SK-N-SH (cell line): ENCODE measurements at regions not wholly inside any gene's neighbourhood (a gene's known extent, or its start where the extent isn't known, plus 50 kb on each side); places are given as distances from the start of the nearest gene placed in this dataset.

ENCODE experiments used
- CTCF ChIA-PET: fragments of 300-600, 350-600 bp; formaldehyde crosslinking; extraction: SDS; loops from one replicate; lab custom pipeline; 2021; lab: Yijun Ruan, JAX
- POLR2A ChIA-PET: fragments of 350-600 bp; sonication (Branson Sonifier 250); formaldehyde crosslinking; extraction: SDS; loops from one replicate; lab custom pipeline; 2020; ENCODE audit warnings: antibody characterized with exemption, inconsistent platforms; lab: Yijun Ruan, JAX
- DNase-seq: peaks from one replicate; pipeline ENCODE4 v3.0.0; 2012
- H2AFZ ChIP-seq: fragments of 200-600 bp; sonication (generic); 2 replicates; pipeline ENCODE4 v1.8.1; 2016; ENCODE audit warnings: antibody characterized with exemption, mild to moderate bottlenecking, low read depth
- H3F3A ChIP-seq: fragments of 200-600 bp; sonication (generic); replicated peaks from 2 replicates; pipeline ENCODE3; 2016; ENCODE audit warnings: antibody characterized with exemption, mild to moderate bottlenecking; ENCODE audit not compliant: insufficient read depth
- H3K27ac ChIP-seq, 2 experiments: fragments of 200-500 bp in 1 of 2; fragments of 200-600 bp in 1 of 2; sonication (Bioruptor generic) in 1 of 2; sonication (generic), shearing (Covaris generic) in 1 of 2; 2 replicates each; pipeline versions ENCODE4 v1.5.1 to v1.6.1; 2014 to 2016; ENCODE audit warnings: low read depth in 2 of 2, inconsistent platforms in 1 of 2, low read length in 1 of 2, mild to moderate bottlenecking in 1 of 2, mixed read lengths in 1 of 2
- H3K27me3 ChIP-seq: fragments of 200-600 bp; sonication (generic), shearing (Covaris generic); 2 replicates; pipeline ENCODE4 v1.6.1; 2016; ENCODE audit warnings: mixed run types; ENCODE audit not compliant: insufficient read depth
- H3K36me3 ChIP-seq, 2 experiments: fragments of 200-500 bp in 1 of 2; fragments of 200-600 bp in 1 of 2; sonication (Bioruptor generic) in 1 of 2; sonication (generic) in 1 of 2; replicated peaks in 1 of 2; 2 replicates each; pipeline versions ENCODE3 to v1.5.1; 2014 to 2016; ENCODE audit warnings: low read length in 1 of 2, mild to moderate bottlenecking in 1 of 2; ENCODE audit not compliant: insufficient read depth in 2 of 2, control insufficient read depth in 1 of 2
- H3K4me1 ChIP-seq, 2 experiments: fragments of 200-500 bp in 1 of 2; fragments of 200-600 bp in 1 of 2; sonication (Bioruptor generic) in 1 of 2; sonication (generic), shearing (Covaris generic) in 1 of 2; 2 replicates each; pipeline versions ENCODE4 v1.5.1 to v1.6.1; 2014 to 2016; ENCODE audit warnings: low read depth in 1 of 2, low read length in 1 of 2, mixed run types in 1 of 2; ENCODE audit not compliant: insufficient read depth in 2 of 2, control insufficient read depth in 1 of 2
- H3K4me2 ChIP-seq: fragments of 200-600 bp; sonication (generic), shearing (Covaris generic); 2 replicates; pipeline ENCODE4 v1.6.1; 2017; ENCODE audit warnings: mixed run types
- H3K4me3 ChIP-seq, 2 experiments: fragments of 200-500 bp in 1 of 2; fragments of 200-600 bp in 1 of 2; sonication (Bioruptor generic) in 1 of 2; sonication (generic), shearing (Covaris generic) in 1 of 2; 2 replicates each; pipeline versions ENCODE4 v1.5.1 to v1.8.1; 2014 to 2016; ENCODE audit warnings: low read depth in 2 of 2, inconsistent platforms in 1 of 2, low read length in 1 of 2, mild to moderate bottlenecking in 1 of 2, mixed read lengths in 1 of 2, moderate library complexity in 1 of 2
- H3K79me2 ChIP-seq: fragments of 200-600 bp; sonication (generic); 2 replicates; pipeline ENCODE4 v1.8.1; 2017; ENCODE audit warnings: mild to moderate bottlenecking; ENCODE audit not compliant: insufficient read depth
- H3K9ac ChIP-seq: fragments of 200-600 bp; sonication (generic); 2 replicates; pipeline ENCODE4 v1.6.1; 2017; ENCODE audit warnings: mixed run types
- H3K9me2 ChIP-seq: fragments of 200-600 bp; sonication (generic); 2 replicates; pipeline ENCODE4 v1.6.1; 2017; ENCODE audit warnings: mixed run types
- H3K9me3 ChIP-seq: fragments of 200-600 bp; sonication (generic); 2 replicates; pipeline ENCODE4 v1.6.1; 2017; ENCODE audit warnings: mixed run types, mild to moderate bottlenecking, moderate library complexity
- H4K20me1 ChIP-seq: fragments of 200-600 bp; sonication (generic); 2 replicates; pipeline ENCODE4 v1.6.1; 2017; ENCODE audit warnings: mild to moderate bottlenecking, mixed run types; ENCODE audit not compliant: insufficient read depth
- CHD2 ChIP-seq: fragments of 150-350 bp; IDR thresholded peaks from 2 replicates; pipeline ENCODE4 v1.6.1; 2018; ENCODE audit warnings: low read length; ENCODE audit not compliant: partially characterized antibody
- EZH2phosphoT487 ChIP-seq: fragments of 200-600 bp; sonication (generic); IDR thresholded peaks from 2 replicates; pipeline ENCODE4 v1.6.1; 2017; ENCODE audit warnings: low read depth, mixed run types, mild to moderate bottlenecking, antibody characterized with exemption, moderate library complexity, borderline replicate concordance
- FOSL2 ChIP-seq: IDR thresholded peaks from 2 replicates; pipeline ENCODE4 v1.4.0; 2012; ENCODE audit warnings: low read depth, mild to moderate bottlenecking, moderate library complexity, borderline replicate concordance
- FOXJ3 ChIP-seq: sonication (generic); formaldehyde crosslinking; IDR thresholded peaks from 2 replicates; pipeline ENCODE4 v1.5.1; 2020; ENCODE audit warnings: mild to moderate bottlenecking, missing genetic modification reagents
- GABPA ChIP-seq: IDR thresholded peaks from 2 replicates; pipeline ENCODE4 v1.4.0; 2012; ENCODE audit warnings: low read depth, mild to moderate bottlenecking
- GATA2 ChIP-seq: sonication (generic); formaldehyde crosslinking; IDR thresholded peaks from 2 replicates; pipeline ENCODE4 v1.5.0; 2020; ENCODE audit warnings: mild to moderate bottlenecking, missing genetic modification reagents
- JUND ChIP-seq: IDR thresholded peaks from 2 replicates; pipeline ENCODE4 v1.4.0; 2012
- NFIC ChIP-seq: IDR thresholded peaks from 2 replicates; pipeline ENCODE4 v1.4.0; 2012; ENCODE audit warnings: borderline replicate concordance
- NRF1 ChIP-seq: IDR thresholded peaks from 2 replicates; pipeline ENCODE4 v1.6.1; 2012; ENCODE audit warnings: low read depth, mild to moderate bottlenecking, low read length
- POLR2AphosphoS5 ChIP-seq: IDR thresholded peaks from 2 replicates; pipeline ENCODE4 v1.6.1; 2012; ENCODE audit warnings: low read depth, low read length
- RAD21 ChIP-seq: IDR thresholded peaks from 2 replicates; pipeline ENCODE4 v1.6.1; 2012; ENCODE audit warnings: mild to moderate bottlenecking, low read length
- RXRA ChIP-seq: IDR thresholded peaks from 2 replicates; pipeline ENCODE4 v1.4.0; 2012; ENCODE audit warnings: low read depth, mild to moderate bottlenecking, borderline replicate concordance
- SMC3 ChIP-seq: IDR thresholded peaks from 2 replicates; pipeline ENCODE4 v1.6.1; 2012; ENCODE audit warnings: low read depth, low read length, improper control_type of control experiment
- TAF1 ChIP-seq: IDR thresholded peaks from 2 replicates; pipeline ENCODE4 v1.6.1; 2012; ENCODE audit warnings: low read depth, mild to moderate bottlenecking, low read length, moderate library complexity, borderline replicate concordance
- TEAD4 ChIP-seq: IDR thresholded peaks from 2 replicates; pipeline ENCODE4 v1.4.0; 2012; ENCODE audit warnings: mild to moderate bottlenecking, borderline replicate concordance; ENCODE audit not compliant: insufficient read depth
- WGBS: methylation state at CpG from one replicate; pipeline ENCODE4 v1.1.6; 2017; ENCODE audit warnings: low lambda C conversion rate; 5-methylcytosine and 5-hydroxymethylcytosine counted together
- TF ChIP-seq, protein P1 (sequence below): fragments of 150-350 bp; IDR thresholded peaks from 2 replicates; pipeline ENCODE4 v1.6.1; 2017; ENCODE audit warnings: antibody characterized with exemption, low read length, low read depth, borderline replicate concordance
- TF ChIP-seq, protein P2 (sequence below): IDR thresholded peaks from 2 replicates; pipeline ENCODE4 v1.4.0; 2012; ENCODE audit warnings: low read depth, borderline replicate concordance

DNA sequence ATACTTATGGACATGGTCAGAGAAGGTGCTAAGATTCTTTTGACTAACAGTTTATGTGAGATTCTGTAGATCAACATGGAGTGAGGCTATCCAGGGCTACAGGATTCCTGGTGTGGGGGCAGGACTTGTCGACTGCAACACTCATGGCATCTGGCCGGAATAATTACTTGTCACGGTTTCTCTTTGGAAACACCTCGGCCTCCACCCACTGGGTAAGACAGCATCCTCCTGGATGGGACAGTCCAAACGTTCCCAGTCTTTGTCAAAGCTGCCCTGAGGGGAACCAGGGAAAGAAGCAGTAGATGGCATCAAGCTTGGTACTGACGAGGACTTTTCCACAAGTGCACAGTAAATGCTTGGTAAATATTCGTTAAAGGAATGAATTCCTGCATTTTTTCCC, 762.8 kb downstream of the BRD1 start:
- ChIA-PET POLR2A (no interaction called here), CTCF (no interaction called here)
- Histone ChIP-seq H3K4me2 (no peak overlapping the region), H3K79me2 (no peaks in the 10 kb centered on the region), H3F3A (no peaks in the 10 kb centered on the region), H3K9ac (no peak overlapping the region), H3K9me3 (no peaks in the 10 kb centered on the region), H3K9me2 (no peaks in the 10 kb centered on the region), H3K27ac (peak overlapping the region in 1 of 2 experiments; percentile 22; a peak in 1 of 4 replicates), H2AFZ (no peak overlapping the region), H3K36me3 (no peaks in the 10 kb centered on the region), H3K4me3 (no peak overlapping the region), H4K20me1 (no peaks in the 10 kb centered on the region), H3K4me1 (peaks cover 0 to 38% of the 10 kb centered on the region in 2 experiments; a peak in 1 of 4 replicates), H3K27me3 (no peaks in the 10 kb centered on the region)
- 15% methylated on average over 5 of the region's 7 CpGs for WGBS
- no peak for DNase-seq
- TF ChIP-seq RAD21 (no peak), CHD2 (no peak), NRF1 (no peak), EZH2phosphoT487 (no peak), TEAD4 (no peak)
- TF ChIP-seq, protein P1, sequence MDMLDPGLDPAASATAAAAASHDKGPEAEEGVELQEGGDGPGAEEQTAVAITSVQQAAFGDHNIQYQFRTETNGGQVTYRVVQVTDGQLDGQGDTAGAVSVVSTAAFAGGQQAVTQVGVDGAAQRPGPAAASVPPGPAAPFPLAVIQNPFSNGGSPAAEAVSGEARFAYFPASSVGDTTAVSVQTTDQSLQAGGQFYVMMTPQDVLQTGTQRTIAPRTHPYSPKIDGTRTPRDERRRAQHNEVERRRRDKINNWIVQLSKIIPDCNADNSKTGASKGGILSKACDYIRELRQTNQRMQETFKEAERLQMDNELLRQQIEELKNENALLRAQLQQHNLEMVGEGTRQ, result no peak

DNA sequence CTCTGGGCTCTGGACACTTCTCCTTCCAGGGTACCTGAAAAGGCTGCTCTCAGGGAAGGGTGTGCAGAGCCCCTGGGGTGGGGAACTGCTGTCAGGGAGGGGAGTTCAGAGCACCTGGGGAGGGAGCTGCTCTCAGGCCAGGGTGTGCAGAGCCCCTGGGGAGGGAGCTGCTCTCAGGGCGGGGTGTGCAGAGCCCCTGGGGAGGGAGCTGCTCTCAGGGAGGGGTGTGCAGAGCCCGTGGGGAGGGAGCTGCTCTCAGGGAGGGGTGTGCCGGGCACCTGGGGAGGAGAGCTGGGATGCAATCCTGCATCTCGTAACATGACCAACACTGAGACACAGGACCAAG, 764.2 kb downstream of the BRD1 start:
- no peak overlapping the region for H2AFZ ChIP-seq
- CTCF ChIA-PET, result interaction anchor here (1.7 to 2.9 kb wide), 2 partner anchors 17 to 242 kb away, joined by 9 read pairs; no protein-coding TSS in a partner anchor

More for the DNA sequence above, 764.2 kb downstream of the BRD1 start:
- Histone ChIP-seq H4K20me1 (no peaks in the 10 kb centered on the region), H3K36me3 (no peaks in the 10 kb centered on the region), H3K9me3 (no peaks in the 10 kb centered on the region), H3K27ac (peak overlapping the region in 1 of 2 experiments; percentile 60; a peak in 1 of 4 replicates), H3K4me2 (no peak overlapping the region), H3K79me2 (no peaks in the 10 kb centered on the region), H3F3A (no peaks in the 10 kb centered on the region), H3K9ac (no peak overlapping the region), H3K4me3 (no peak overlapping the region), H3K9me2 (no peaks in the 10 kb centered on the region), H3K27me3 (no peaks in the 10 kb centered on the region), H3K4me1 (peaks cover 0 to 28% of the 10 kb centered on the region in 2 experiments; a peak in 1 of 4 replicates)
- 11% methylated on average over 4 of the region's 4 CpGs for WGBS
- TF ChIP-seq, protein P2, sequence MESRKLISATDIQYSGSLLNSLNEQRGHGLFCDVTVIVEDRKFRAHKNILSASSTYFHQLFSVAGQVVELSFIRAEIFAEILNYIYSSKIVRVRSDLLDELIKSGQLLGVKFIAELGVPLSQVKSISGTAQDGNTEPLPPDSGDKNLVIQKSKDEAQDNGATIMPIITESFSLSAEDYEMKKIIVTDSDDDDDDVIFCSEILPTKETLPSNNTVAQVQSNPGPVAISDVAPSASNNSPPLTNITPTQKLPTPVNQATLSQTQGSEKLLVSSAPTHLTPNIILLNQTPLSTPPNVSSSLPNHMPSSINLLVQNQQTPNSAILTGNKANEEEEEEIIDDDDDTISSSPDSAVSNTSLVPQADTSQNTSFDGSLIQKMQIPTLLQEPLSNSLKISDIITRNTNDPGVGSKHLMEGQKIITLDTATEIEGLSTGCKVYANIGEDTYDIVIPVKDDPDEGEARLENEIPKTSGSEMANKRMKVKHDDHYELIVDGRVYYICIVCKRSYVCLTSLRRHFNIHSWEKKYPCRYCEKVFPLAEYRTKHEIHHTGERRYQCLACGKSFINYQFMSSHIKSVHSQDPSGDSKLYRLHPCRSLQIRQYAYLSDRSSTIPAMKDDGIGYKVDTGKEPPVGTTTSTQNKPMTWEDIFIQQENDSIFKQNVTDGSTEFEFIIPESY, result no peak
- TF ChIP-seq FOSL2, result no peak
- no peak for TF ChIP-seq EZH2phosphoT487
- no peak for TF ChIP-seq NFIC
- no peak for TF ChIP-seq SMC3
- no peak for TF ChIP-seq TAF1
- no peak for TF ChIP-seq GATA2 (CRISPR knock-in tag)
- no peak for TF ChIP-seq JUND
- no peak for TF ChIP-seq POLR2AphosphoS5
- no peak for TF ChIP-seq GABPA
- TF ChIP-seq FOXJ3, result no peak
- no peak for TF ChIP-seq RXRA
- POLR2A ChIA-PET, result no interaction called here
- DNase-seq, result no peak
